Right atrium auricular region (tissue), 2 donors: ENCODE measurements at regions not wholly inside any gene's neighbourhood (a gene's known extent, or its start where the extent isn't known, plus 50 kb on each side); places are given as distances from the start of the nearest gene placed in this dataset.

Source experiments
- DNase-seq: peaks from one replicate; pipeline ENCODE4 v3.0.0-alpha.2; 2019; ENCODE audit warnings: low spot score
- H3K27ac ChIP-seq, 2 donors: fragments of 200-600 bp; sonication (generic); 1 replicate in 1 of 2; 2 replicates in 1 of 2; pipeline ENCODE4 v1.5.1; 2016 to 2019
- H3K27me3 ChIP-seq, 2 donors: fragments of 200-600 bp; sonication (generic); one replicate each; pipeline versions ENCODE4 v1.5.1 to v1.6.0; 2017 to 2019
- H3K36me3 ChIP-seq: fragments of 200-600 bp; sonication (generic); one replicate; pipeline ENCODE4 v1.5.1; 2016
- H3K4me1 ChIP-seq, 2 donors: fragments of 200-600 bp; sonication (generic); one replicate each; pipeline versions ENCODE4 v1.5.1 to v1.6.0; 2017 to 2019
- H3K4me3 ChIP-seq, 2 donors: fragments of 200-600 bp; sonication (generic); 1 replicate in 1 of 2; 2 replicates in 1 of 2; pipeline ENCODE4 v1.5.1; 2017 to 2019; ENCODE audit warnings: mild to moderate bottlenecking in 1 of 2, moderate library complexity in 1 of 2
- H3K9me3 ChIP-seq, 2 donors: fragments of 200-600 bp; sonication (generic); one replicate each; pipeline ENCODE4 v1.5.1; 2019
- TF ChIP-seq, protein P1 (sequence below), 2 donors: fragments of 200-600 bp; sonication (generic); IDR thresholded peaks; one replicate each; pipeline ENCODE4 v1.5.1; 2019; ENCODE audit warnings: antibody characterized with exemption in 2 of 2

GRCh38 chr2:34337735-34338134, 738.6 kb upstream of the FAM98A start:
- Histone ChIP-seq H3K4me1 (no peaks in the 10 kb centered on the region), H3K36me3 (no peaks in the 10 kb centered on the region), H3K4me3 (no peak overlapping the region), H3K27ac (no peak overlapping the region), H3K9me3 (no peaks in the 10 kb centered on the region), H3K27me3 (no peaks in the 10 kb centered on the region)
- TF ChIP-seq, protein P1, sequence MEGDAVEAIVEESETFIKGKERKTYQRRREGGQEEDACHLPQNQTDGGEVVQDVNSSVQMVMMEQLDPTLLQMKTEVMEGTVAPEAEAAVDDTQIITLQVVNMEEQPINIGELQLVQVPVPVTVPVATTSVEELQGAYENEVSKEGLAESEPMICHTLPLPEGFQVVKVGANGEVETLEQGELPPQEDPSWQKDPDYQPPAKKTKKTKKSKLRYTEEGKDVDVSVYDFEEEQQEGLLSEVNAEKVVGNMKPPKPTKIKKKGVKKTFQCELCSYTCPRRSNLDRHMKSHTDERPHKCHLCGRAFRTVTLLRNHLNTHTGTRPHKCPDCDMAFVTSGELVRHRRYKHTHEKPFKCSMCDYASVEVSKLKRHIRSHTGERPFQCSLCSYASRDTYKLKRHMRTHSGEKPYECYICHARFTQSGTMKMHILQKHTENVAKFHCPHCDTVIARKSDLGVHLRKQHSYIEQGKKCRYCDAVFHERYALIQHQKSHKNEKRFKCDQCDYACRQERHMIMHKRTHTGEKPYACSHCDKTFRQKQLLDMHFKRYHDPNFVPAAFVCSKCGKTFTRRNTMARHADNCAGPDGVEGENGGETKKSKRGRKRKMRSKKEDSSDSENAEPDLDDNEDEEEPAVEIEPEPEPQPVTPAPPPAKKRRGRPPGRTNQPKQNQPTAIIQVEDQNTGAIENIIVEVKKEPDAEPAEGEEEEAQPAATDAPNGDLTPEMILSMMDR (IDR thresholded peaks at IDR 0.05), result no peak
- no peak for DNase-seq

GRCh38 chr2:34332813-34333212, 733.7 kb upstream of the FAM98A start:
- Histone ChIP-seq H3K9me3 (no peaks in the 10 kb centered on the region), H3K4me3 (no peak overlapping the region), H3K36me3 (no peaks in the 10 kb centered on the region), H3K27me3 (no peaks in the 10 kb centered on the region), H3K27ac (no peak overlapping the region), H3K4me1 (no peaks in the 10 kb centered on the region)
- DNase-seq, result no peak
- TF ChIP-seq, protein P1 (IDR thresholded peaks at IDR 0.05), result no peak

GRCh38 chr2:34320056-34320455, 721.0 kb upstream of the FAM98A start:
- Histone ChIP-seq H3K27me3 (no peaks in the 10 kb centered on the region), H3K4me3 (no peak overlapping the region), H3K27ac (no peak overlapping the region), H3K36me3 (no peaks in the 10 kb centered on the region), H3K4me1 (no peaks in the 10 kb centered on the region), H3K9me3 (no peaks in the 10 kb centered on the region)
- TF ChIP-seq, protein P1 (IDR thresholded peaks at IDR 0.05), result no peak
- no peak for DNase-seq

- no peaks in the 10 kb centered on the region for H3K9me3 ChIP-seq
- no peaks in the 10 kb centered on the region for H3K27me3 ChIP-seq
- TF ChIP-seq, protein P1 (IDR thresholded peaks at IDR 0.05), result no peak
- no peak for DNase-seq
- no peak overlapping the region for H3K27ac ChIP-seq
- no peaks in the 10 kb centered on the region for H3K36me3 ChIP-seq
- H3K4me3 ChIP-seq, result no peak overlapping the region
- H3K4me1 ChIP-seq, result no peaks in the 10 kb centered on the region
Measured at GRCh38 chr2:34317797-34318196, 718.7 kb upstream of the FAM98A start.

- TF ChIP-seq, protein P1 (IDR thresholded peaks at IDR 0.05), result no peak
- no peaks in the 10 kb centered on the region for H3K9me3 ChIP-seq
- no peak for DNase-seq
Measured at GRCh38 chr2:34316788-34317187, 717.7 kb upstream of the FAM98A start.

DNA sequence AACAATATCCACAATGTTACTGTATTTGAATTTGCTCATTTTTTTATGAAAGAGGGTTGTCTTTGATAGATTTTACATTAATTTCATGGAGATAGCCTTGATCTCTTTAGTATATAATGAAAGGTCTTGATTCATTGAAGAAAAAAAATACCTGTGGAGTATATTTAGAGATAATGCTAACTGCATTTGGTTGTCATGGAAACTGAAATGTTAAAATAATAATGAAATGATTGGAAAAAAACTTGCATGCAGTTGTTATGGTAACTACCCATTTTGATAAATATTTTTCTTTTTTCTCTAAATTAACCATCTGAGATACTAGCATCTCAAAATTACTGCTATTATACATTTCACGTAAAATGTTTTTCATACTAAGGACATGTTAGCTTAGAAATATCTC, 712.7 kb upstream of the FAM98A start:
- Histone ChIP-seq H3K9me3 (no peaks in the 10 kb centered on the region), H3K27me3 (no peaks in the 10 kb centered on the region), H3K36me3 (no peaks in the 10 kb centered on the region), H3K27ac (no peak overlapping the region), H3K4me1 (no peaks in the 10 kb centered on the region), H3K4me3 (no peak overlapping the region)
- TF ChIP-seq, protein P1 (IDR thresholded peaks at IDR 0.05), result no peak
- no peak for DNase-seq

More at GRCh38 chr2:34316788-34317187, 717.7 kb upstream of the FAM98A start:
- Histone ChIP-seq H3K4me1 (no peaks in the 10 kb centered on the region), H3K27ac (no peak overlapping the region), H3K4me3 (no peak overlapping the region), H3K27me3 (no peaks in the 10 kb centered on the region), H3K36me3 (no peaks in the 10 kb centered on the region)
